Endodermal cell (in vitro differentiated cells): ENCODE measurements at regions not wholly inside any gene's neighbourhood (a gene's known extent, or its start where the extent isn't known, plus 50 kb on each side); places are given as distances from the start of the nearest gene placed in this dataset.

Experiments used
- DNase-seq: peaks from one replicate; pipeline ENCODE4 v3.0.0-alpha.2; 2017
- H3K27ac ChIP-seq: 2 replicates; pipeline ENCODE4 v1.5.1; 2013; ENCODE audit warnings: mild to moderate bottlenecking, low read depth, low read length, moderate library complexity
- H3K27me3 ChIP-seq: 2 replicates; pipeline ENCODE4 v1.6.1; 2013; ENCODE audit warnings: mild to moderate bottlenecking, low read length, moderate library complexity; ENCODE audit not compliant: insufficient read depth, control insufficient read depth, poor library complexity, severe bottlenecking
- H3K36me3 ChIP-seq: 2 replicates; pipeline ENCODE4 v1.7.0; 2013; ENCODE audit warnings: mild to moderate bottlenecking, low read length, moderate library complexity; ENCODE audit not compliant: control insufficient read depth, insufficient read depth
- H3K4me1 ChIP-seq: one replicate; pipeline ENCODE4 v1.7.0; 2013; ENCODE audit warnings: low read length; ENCODE audit not compliant: control insufficient read depth, insufficient read depth
- H3K4me3 ChIP-seq: 2 replicates; pipeline ENCODE4 v1.5.1; 2013; ENCODE audit warnings: mild to moderate bottlenecking, low read length, moderate library complexity
- H3K9ac ChIP-seq: 2 replicates; pipeline ENCODE4 v1.6.1; 2013; ENCODE audit warnings: mild to moderate bottlenecking, low read length, moderate library complexity; ENCODE audit not compliant: poor library complexity, severe bottlenecking; ENCODE audit errors: extremely low read depth
- H3K9me3 ChIP-seq: 2 replicates; pipeline ENCODE4 v1.6.1; 2013; ENCODE audit warnings: mild to moderate bottlenecking, low read length, moderate library complexity; ENCODE audit not compliant: control insufficient read depth
- H3K27ac Mint-ChIP-seq: 2 replicates; pipeline ENCODE4 v1.8.0; 2020; ENCODE audit warnings: mixed read lengths
- H3K27me3 Mint-ChIP-seq: 2 replicates; pipeline ENCODE4 v1.8.0; 2021; ENCODE audit warnings: mild to moderate bottlenecking, mixed read lengths; ENCODE audit not compliant: insufficient read depth
- H3K36me3 Mint-ChIP-seq: 2 replicates; pipeline ENCODE4 v1.8.0; 2020; ENCODE audit warnings: low read depth, mixed read lengths
- H3K4me1 Mint-ChIP-seq: 2 replicates; pipeline ENCODE4 v1.8.0; 2020; ENCODE audit warnings: mixed read lengths
- H3K4me3 Mint-ChIP-seq: 2 replicates; pipeline ENCODE4 v1.8.0; 2020; ENCODE audit warnings: mild to moderate bottlenecking, moderate library complexity, mixed read lengths
- H3K9me3 Mint-ChIP-seq: 2 replicates; pipeline ENCODE4 v1.8.0; 2020; ENCODE audit warnings: mild to moderate bottlenecking, mixed read lengths
- CTCF ChIP-seq: fragments of 200-600 bp; sonication (generic); conservative IDR thresholded peaks from 2 replicates; pipeline ENCODE4 v1.5.0; 2021; ENCODE audit warnings: antibody characterized with exemption, mild to moderate bottlenecking
- WGBS, 2 experiments: methylation state at CpG; one replicate each; pipeline versions ENCODE4 v1.1.5 to v1.1.7; 2013; ENCODE audit warnings: missing lambda C conversion rate in 2 of 2, mixed read lengths in 1 of 2; ENCODE audit not compliant: insufficient coverage in 1 of 2, insufficient read length in 1 of 2; 5-methylcytosine and 5-hydroxymethylcytosine counted together

- no peaks in the 10 kb centered on the region for H3K27me3 Mint-ChIP-seq
- H3K9me3 Mint-ChIP-seq: no peaks in the 10 kb centered on the region
- H3K4me1 Mint-ChIP-seq: peaks cover 2% of the 10 kb centered on the region
- H3K4me3 Mint-ChIP-seq: no peak overlapping the region
- Histone ChIP-seq H3K27ac (no peak overlapping the region), H3K9me3 (no peaks in the 10 kb centered on the region), H3K4me1 (no peaks in the 10 kb centered on the region), H3K27me3 (no peaks in the 10 kb centered on the region), H3K9ac (no peak overlapping the region), H3K36me3 (no peaks in the 10 kb centered on the region), H3K4me3 (no peak overlapping the region)
- H3K36me3 Mint-ChIP-seq: no peaks in the 10 kb centered on the region
- 92 to 94% methylated on average over 2 of the region's 2 CpGs for WGBS, 2 experiments
- TF ChIP-seq CTCF: no peak
- peak overlapping the region; percentile 16 for H3K27ac Mint-ChIP-seq
- no peak for DNase-seq
Observed at GRCh38 chr18:30016179-30016578, 1026.4 kb downstream of the DSC3 start.

- H3K9ac ChIP-seq: no peak overlapping the region
- WGBS, 2 experiments: 100% methylated on average over 1 of the region's 1 CpG; no CpG with 5 or more reads in 1 of the 2 experiments
- no peaks in the 10 kb centered on the region for H3K36me3 ChIP-seq
- no peak for TF ChIP-seq CTCF
- H3K27me3 ChIP-seq: no peaks in the 10 kb centered on the region
- Mint-ChIP-seq H3K4me1 (peaks cover 2% of the 10 kb centered on the region), H3K36me3 (no peaks in the 10 kb centered on the region), H3K4me3 (no peak overlapping the region), H3K27ac (no peak overlapping the region), H3K9me3 (no peaks in the 10 kb centered on the region), H3K27me3 (no peaks in the 10 kb centered on the region)
- no peak overlapping the region for H3K4me3 ChIP-seq
- no peaks in the 10 kb centered on the region for H3K4me1 ChIP-seq
- no peak for DNase-seq
- no peaks in the 10 kb centered on the region for H3K9me3 ChIP-seq
- H3K27ac ChIP-seq: no peak overlapping the region
Observed at GRCh38 chr18:30004965-30005364, 1037.6 kb downstream of the DSC3 start.

- Histone ChIP-seq H3K9ac (no peak overlapping the region), H3K4me1 (no peaks in the 10 kb centered on the region), H3K27me3 (no peaks in the 10 kb centered on the region), H3K4me3 (no peak overlapping the region), H3K36me3 (no peaks in the 10 kb centered on the region), H3K9me3 (no peaks in the 10 kb centered on the region), H3K27ac (no peak overlapping the region)
- TF ChIP-seq CTCF: no peak
- H3K4me3 Mint-ChIP-seq: no peak overlapping the region
- no peak overlapping the region for H3K27ac Mint-ChIP-seq
- no peak for DNase-seq
- no peaks in the 10 kb centered on the region for H3K9me3 Mint-ChIP-seq
- no peaks in the 10 kb centered on the region for H3K4me1 Mint-ChIP-seq
- no peaks in the 10 kb centered on the region for H3K27me3 Mint-ChIP-seq
- no peaks in the 10 kb centered on the region for H3K36me3 Mint-ChIP-seq
- WGBS, 2 experiments: no CpG with 5 or more reads among the region's 1 CpG
Observed at GRCh38 chr18:29982218-29982617, 1060.3 kb downstream of the DSC3 start.
